Smooth muscle cell (in vitro differentiated cells): ENCODE measurements at regions not wholly inside any gene's neighbourhood (a gene's known extent, or its start where the extent isn't known, plus 50 kb on each side); places are given as distances from the start of the nearest gene placed in this dataset.

ENCODE experiments used
- DNase-seq: peaks from one replicate; lab custom pipeline; 2025; ENCODE audit not compliant: unreplicated experiment; lab: John Stamatoyannopoulos, UW
- H2AFZ ChIP-seq: fragments of 200-600 bp; sonication (generic); 2 replicates; pipeline ENCODE4 v1.6.0; 2016; ENCODE audit warnings: antibody characterized with exemption, low read depth, mild to moderate bottlenecking
- H3F3A ChIP-seq: fragments of 200-600 bp; sonication (generic); 2 replicates; pipeline ENCODE4 v1.6.0; 2017; ENCODE audit warnings: antibody characterized with exemption, low read depth
- H3K27ac ChIP-seq: fragments of 200-600 bp; sonication (generic); 2 replicates; pipeline ENCODE4 v1.5.1; 2016; ENCODE audit warnings: low read depth, mild to moderate bottlenecking
- H3K27me3 ChIP-seq: fragments of 200-600 bp; sonication (generic); 2 replicates; pipeline ENCODE4 v1.6.1; 2016; ENCODE audit warnings: low read depth, mild to moderate bottlenecking
- H3K36me3 ChIP-seq: fragments of 200-600 bp; sonication (generic); 2 replicates; pipeline ENCODE4 v1.5.1; 2016; ENCODE audit warnings: low read depth
- H3K4me1 ChIP-seq: fragments of 200-600 bp; sonication (generic); 2 replicates; pipeline ENCODE4 v1.5.1; 2016; ENCODE audit warnings: low read depth
- H3K4me2 ChIP-seq: fragments of 200-600 bp; sonication (generic); 2 replicates; pipeline ENCODE4 v1.6.0; 2016; ENCODE audit warnings: mild to moderate bottlenecking
- H3K4me3 ChIP-seq: fragments of 200-600 bp; sonication (generic); 2 replicates; pipeline ENCODE4 v1.5.1; 2016; ENCODE audit warnings: mild to moderate bottlenecking
- H3K79me2 ChIP-seq: fragments of 200-600 bp; sonication (generic); 2 replicates; pipeline ENCODE4 v1.6.0; 2016; ENCODE audit warnings: low read depth, mild to moderate bottlenecking
- H3K9ac ChIP-seq: fragments of 200-600 bp; sonication (generic); 2 replicates; pipeline ENCODE4 v1.6.0; 2016; ENCODE audit warnings: low read depth
- H3K9me3 ChIP-seq: fragments of 200-600 bp; sonication (generic); replicated peaks from 2 replicates; pipeline ENCODE4 v1.5.1; 2016; ENCODE audit warnings: low read depth
- H4K20me1 ChIP-seq: fragments of 200-600 bp; sonication (generic); 2 replicates; pipeline ENCODE4 v1.6.0; 2016; ENCODE audit warnings: low read depth
- WGBS: methylation state at CpG from one replicate; pipeline ENCODE4 v1.1.7; 2016; ENCODE audit warnings: low lambda C conversion rate; 5-methylcytosine and 5-hydroxymethylcytosine counted together
- TF ChIP-seq, protein P1 (sequence below): fragments of 200-600 bp; sonication (generic); IDR thresholded peaks from 2 replicates; pipeline ENCODE4 v1.5.1; 2017; ENCODE audit warnings: borderline replicate concordance, mild to moderate bottlenecking, antibody characterized with exemption; ENCODE audit not compliant: insufficient read depth, poor library complexity, severe bottlenecking

DNA sequence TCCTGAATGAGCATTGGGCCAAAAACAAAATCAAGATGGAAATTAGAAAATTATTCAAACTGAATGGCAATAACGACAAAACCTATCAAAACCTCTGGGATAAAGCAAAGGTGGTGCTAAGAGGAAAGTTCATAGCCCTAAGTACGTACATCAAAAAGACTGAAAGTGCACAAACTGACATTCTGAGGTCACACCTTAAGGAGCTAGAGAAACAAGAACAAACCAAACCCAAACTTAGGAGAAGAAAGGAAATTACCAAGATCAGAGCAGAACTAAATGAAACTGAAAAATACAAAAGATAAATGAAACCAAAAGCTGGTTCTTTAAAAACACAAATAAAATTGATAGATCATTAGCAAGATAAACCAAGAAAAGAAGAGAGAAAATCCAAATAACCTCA is 1543.5 kb upstream of the ACVR2A start:
- Histone ChIP-seq H3K4me2 (no peak overlapping the region), H3K4me3 (no peak overlapping the region), H3K79me2 (no peaks in the 10 kb centered on the region), H3K4me1 (no peaks in the 10 kb centered on the region), H4K20me1 (no peaks in the 10 kb centered on the region), H3K9ac (no peak overlapping the region), H3K27ac (no peak overlapping the region), H3F3A (no peaks in the 10 kb centered on the region), H2AFZ (no peak overlapping the region), H3K9me3 (peaks cover 10% of the 10 kb centered on the region), H3K36me3 (no peaks in the 10 kb centered on the region), H3K27me3 (no peaks in the 10 kb centered on the region)
- 87% methylated on average over 2 of the region's 2 CpGs for WGBS
- no peak for DNase-seq
- TF ChIP-seq, protein P1, sequence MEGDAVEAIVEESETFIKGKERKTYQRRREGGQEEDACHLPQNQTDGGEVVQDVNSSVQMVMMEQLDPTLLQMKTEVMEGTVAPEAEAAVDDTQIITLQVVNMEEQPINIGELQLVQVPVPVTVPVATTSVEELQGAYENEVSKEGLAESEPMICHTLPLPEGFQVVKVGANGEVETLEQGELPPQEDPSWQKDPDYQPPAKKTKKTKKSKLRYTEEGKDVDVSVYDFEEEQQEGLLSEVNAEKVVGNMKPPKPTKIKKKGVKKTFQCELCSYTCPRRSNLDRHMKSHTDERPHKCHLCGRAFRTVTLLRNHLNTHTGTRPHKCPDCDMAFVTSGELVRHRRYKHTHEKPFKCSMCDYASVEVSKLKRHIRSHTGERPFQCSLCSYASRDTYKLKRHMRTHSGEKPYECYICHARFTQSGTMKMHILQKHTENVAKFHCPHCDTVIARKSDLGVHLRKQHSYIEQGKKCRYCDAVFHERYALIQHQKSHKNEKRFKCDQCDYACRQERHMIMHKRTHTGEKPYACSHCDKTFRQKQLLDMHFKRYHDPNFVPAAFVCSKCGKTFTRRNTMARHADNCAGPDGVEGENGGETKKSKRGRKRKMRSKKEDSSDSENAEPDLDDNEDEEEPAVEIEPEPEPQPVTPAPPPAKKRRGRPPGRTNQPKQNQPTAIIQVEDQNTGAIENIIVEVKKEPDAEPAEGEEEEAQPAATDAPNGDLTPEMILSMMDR, result no peak

DNA sequence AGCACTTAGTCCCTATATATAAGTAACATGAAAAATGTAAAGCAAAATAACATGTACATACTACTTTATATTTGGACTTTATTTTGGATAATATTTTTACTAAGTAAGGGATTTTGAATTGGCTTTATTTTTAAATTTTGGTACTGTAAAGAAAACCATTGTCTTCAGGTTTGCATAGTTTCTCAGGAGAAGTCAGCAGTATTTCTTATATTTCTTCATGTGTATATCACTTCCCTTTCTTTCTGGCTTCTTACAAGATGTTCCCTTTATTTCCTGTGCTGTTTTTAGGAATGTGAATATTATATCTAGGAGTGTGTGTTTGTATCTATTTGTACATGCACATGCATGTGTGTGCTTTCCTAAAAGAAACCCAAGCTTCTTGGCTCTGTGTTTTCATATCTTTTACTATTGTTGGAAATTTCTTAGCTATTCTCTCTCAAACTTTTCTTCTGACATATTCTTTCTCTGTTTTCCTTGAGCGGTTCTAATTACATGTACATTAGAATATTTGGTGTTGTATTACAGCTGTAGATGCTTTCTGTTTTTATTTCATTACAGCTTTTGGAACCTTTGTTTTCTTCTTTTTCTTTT is 1549.7 kb upstream of the ACVR2A start:
- Histone ChIP-seq H3F3A (no peaks in the 10 kb centered on the region), H3K9ac (no peak overlapping the region), H3K27ac (no peak overlapping the region), H4K20me1 (no peaks in the 10 kb centered on the region), H3K4me2 (no peak overlapping the region), H3K36me3 (no peaks in the 10 kb centered on the region), H3K27me3 (no peaks in the 10 kb centered on the region), H2AFZ (no peak overlapping the region), H3K4me1 (no peaks in the 10 kb centered on the region), H3K9me3 (peaks cover 20% of the 10 kb centered on the region), H3K79me2 (no peaks in the 10 kb centered on the region), H3K4me3 (no peak overlapping the region)
- WGBS, result 95% methylated on average over 1 of the region's 1 CpG
- DNase-seq, result no peak
- TF ChIP-seq, protein P1, result no peak

DNA sequence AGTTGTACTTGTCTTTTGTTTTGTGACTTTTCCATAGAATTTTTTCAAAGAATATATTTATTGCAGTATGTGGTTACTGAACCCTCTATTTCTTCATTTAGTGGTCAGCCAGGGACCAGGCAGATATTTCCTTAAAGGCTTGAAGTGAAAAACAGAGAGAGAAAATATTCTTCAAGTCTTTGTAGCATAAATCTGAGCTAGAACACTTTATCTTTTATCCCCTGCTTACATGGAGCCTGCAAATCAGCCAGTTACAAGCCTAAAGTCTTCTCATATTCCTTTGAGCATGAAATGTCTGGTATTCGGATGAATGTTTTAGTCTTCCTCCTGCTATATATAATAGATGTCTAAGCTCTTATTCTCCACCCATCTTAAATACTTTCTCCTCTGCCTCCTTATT is 1557.5 kb upstream of the ACVR2A start:
- no peaks in the 10 kb centered on the region for H3K27me3 ChIP-seq
- H3K9me3 ChIP-seq, result no peaks in the 10 kb centered on the region
- H3K36me3 ChIP-seq, result no peaks in the 10 kb centered on the region
- no peak for DNase-seq
- peak overlapping the region; percentile 9 for H2AFZ ChIP-seq
- H3K4me3 ChIP-seq, result no peak overlapping the region
- H3K4me1 ChIP-seq, result no peaks in the 10 kb centered on the region
- TF ChIP-seq, protein P1, result no peak
- WGBS, result 60% methylated on average over 1 of the region's 1 CpG
- no peak overlapping the region for H3K9ac ChIP-seq
- H3K4me2 ChIP-seq, result peak overlapping the region; percentile 18
- H3F3A ChIP-seq, result no peaks in the 10 kb centered on the region
- H3K27ac ChIP-seq, result peak overlapping the region; percentile 11
- no peaks in the 10 kb centered on the region for H3K79me2 ChIP-seq
- H4K20me1 ChIP-seq, result no peaks in the 10 kb centered on the region

DNA sequence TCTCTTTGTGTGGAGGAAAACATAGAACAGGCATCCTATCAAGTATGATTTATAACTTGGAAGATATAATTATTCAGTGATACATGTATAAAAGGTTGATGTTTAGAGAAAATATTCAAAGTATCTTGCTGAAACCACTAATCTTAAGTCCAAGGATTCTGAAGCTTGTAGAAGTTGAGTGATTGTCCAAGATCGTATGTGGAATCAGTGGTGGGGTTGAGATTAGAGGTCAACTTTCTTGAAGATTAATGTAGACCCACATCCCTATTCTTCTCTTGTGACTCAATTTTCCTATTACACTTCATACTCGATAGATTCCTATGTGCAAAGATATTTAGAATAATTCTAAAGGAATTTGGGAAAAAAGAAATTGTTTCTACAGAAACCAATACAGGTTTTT is 1565.9 kb upstream of the ACVR2A start:
- WGBS, result 83% methylated on average over 2 of the region's 2 CpGs

More for the DNA sequence above, 1565.9 kb upstream of the ACVR2A start:
- H2AFZ ChIP-seq, result no peak overlapping the region
- no peak overlapping the region for H3K27ac ChIP-seq
- no peak overlapping the region for H3K9ac ChIP-seq
- no peaks in the 10 kb centered on the region for H3K9me3 ChIP-seq
- H3K4me1 ChIP-seq, result no peaks in the 10 kb centered on the region
- no peak overlapping the region for H3K4me3 ChIP-seq
- H3K4me2 ChIP-seq, result no peak overlapping the region
- no peak for DNase-seq
- H3K36me3 ChIP-seq, result no peaks in the 10 kb centered on the region
- TF ChIP-seq, protein P1, result no peak
- H4K20me1 ChIP-seq, result no peaks in the 10 kb centered on the region
- H3K27me3 ChIP-seq, result no peaks in the 10 kb centered on the region
- no peaks in the 10 kb centered on the region for H3K79me2 ChIP-seq
- no peaks in the 10 kb centered on the region for H3F3A ChIP-seq
